A549 (cell line): ENCODE measurements at regions not wholly inside any gene's neighbourhood (a gene's known extent, or its start where the extent isn't known, plus 50 kb on each side); places are given as distances from the start of the nearest gene placed in this dataset.

Experiments
- CEBPB ChIP-seq, 2 experiments: fragments of >200 bp in 1 of 2; sonication (Bioruptor Twin) in 1 of 2; formaldehyde crosslinking in 1 of 2; IDR thresholded peaks; 2 replicates each; pipeline ENCODE4 v1.6.1; 2012 to 2016
- EP300 ChIP-seq, 2 experiments: fragments of >200 bp; sonication (Bioruptor Twin); formaldehyde crosslinking; IDR thresholded peaks; 2 replicates in 1 of 2; 3 replicates in 1 of 2; pipeline ENCODE4 v1.6.1; 2016 to 2017
- MYC ChIP-seq: IDR thresholded peaks from 2 replicates; pipeline ENCODE4 v1.6.1; 2012; ENCODE audit warnings: mild to moderate bottlenecking, inconsistent platforms, low read length, improper control_type of control experiment, borderline replicate concordance
- POLR2A ChIP-seq: IDR thresholded peaks from 2 replicates; pipeline ENCODE4 v1.6.1; 2012; ENCODE audit warnings: mild to moderate bottlenecking, low read length
- RCOR1 ChIP-seq: fragments of 150-350 bp; IDR thresholded peaks from 2 replicates; pipeline ENCODE4 v1.6.1; 2014; ENCODE audit warnings: antibody characterized with exemption, low read length, low read depth
- ZC3H11A ChIP-seq: fragments of 450-650 bp; IDR thresholded peaks from 2 replicates; pipeline ENCODE4 v1.6.1; 2014; ENCODE audit warnings: antibody characterized with exemption, mild to moderate bottlenecking
- TF ChIP-seq, protein P1 (sequence below): fragments of >200 bp; sonication (Bioruptor Twin); formaldehyde crosslinking; IDR thresholded peaks from 3 replicates; pipeline ENCODE4 v1.5.1; 2016
- TF ChIP-seq, protein P2 (sequence below): fragments of 150-350 bp; IDR thresholded peaks from 2 replicates; pipeline ENCODE4 v1.6.1; 2014; ENCODE audit warnings: low read depth, mild to moderate bottlenecking, low read length
- TF ChIP-seq, protein P3 (sequence below): IDR thresholded peaks from 2 replicates; pipeline ENCODE4 v1.6.1; 2012
- TF ChIP-seq, protein P4 (sequence below): fragments of >200 bp; sonication (Bioruptor Twin); formaldehyde crosslinking; IDR thresholded peaks from 3 replicates; pipeline ENCODE4 v1.6.1; 2016

DNA sequence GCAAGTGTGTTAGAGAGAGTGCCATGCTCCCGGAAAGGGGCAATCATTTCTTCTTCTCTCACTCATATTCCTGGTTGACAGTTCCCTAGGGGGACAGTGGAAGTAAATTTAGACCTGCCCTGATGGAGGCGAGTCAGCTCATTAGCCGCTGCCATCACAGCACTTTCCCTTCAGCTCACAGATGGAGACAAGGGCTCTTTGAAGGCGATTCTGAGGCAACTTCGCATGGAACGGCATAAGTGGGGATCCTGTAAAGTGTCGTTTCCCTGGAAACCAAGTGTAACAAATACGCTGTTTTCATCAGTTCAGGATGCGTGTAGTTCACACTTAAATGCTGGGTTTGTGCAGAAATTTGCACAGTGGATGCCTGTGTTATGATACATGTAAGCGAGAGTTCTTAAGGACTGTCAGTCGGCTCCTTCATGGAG is 114.5 kb upstream of the TMPRSS15 start:
- no peak for TF ChIP-seq POLR2A
- no peak for TF ChIP-seq EP300 (IDR thresholded peaks at IDR 0.05)
- TF ChIP-seq MYC: no peak
- TF ChIP-seq, protein P1, sequence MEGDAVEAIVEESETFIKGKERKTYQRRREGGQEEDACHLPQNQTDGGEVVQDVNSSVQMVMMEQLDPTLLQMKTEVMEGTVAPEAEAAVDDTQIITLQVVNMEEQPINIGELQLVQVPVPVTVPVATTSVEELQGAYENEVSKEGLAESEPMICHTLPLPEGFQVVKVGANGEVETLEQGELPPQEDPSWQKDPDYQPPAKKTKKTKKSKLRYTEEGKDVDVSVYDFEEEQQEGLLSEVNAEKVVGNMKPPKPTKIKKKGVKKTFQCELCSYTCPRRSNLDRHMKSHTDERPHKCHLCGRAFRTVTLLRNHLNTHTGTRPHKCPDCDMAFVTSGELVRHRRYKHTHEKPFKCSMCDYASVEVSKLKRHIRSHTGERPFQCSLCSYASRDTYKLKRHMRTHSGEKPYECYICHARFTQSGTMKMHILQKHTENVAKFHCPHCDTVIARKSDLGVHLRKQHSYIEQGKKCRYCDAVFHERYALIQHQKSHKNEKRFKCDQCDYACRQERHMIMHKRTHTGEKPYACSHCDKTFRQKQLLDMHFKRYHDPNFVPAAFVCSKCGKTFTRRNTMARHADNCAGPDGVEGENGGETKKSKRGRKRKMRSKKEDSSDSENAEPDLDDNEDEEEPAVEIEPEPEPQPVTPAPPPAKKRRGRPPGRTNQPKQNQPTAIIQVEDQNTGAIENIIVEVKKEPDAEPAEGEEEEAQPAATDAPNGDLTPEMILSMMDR: no peak
- TF ChIP-seq, protein P2, sequence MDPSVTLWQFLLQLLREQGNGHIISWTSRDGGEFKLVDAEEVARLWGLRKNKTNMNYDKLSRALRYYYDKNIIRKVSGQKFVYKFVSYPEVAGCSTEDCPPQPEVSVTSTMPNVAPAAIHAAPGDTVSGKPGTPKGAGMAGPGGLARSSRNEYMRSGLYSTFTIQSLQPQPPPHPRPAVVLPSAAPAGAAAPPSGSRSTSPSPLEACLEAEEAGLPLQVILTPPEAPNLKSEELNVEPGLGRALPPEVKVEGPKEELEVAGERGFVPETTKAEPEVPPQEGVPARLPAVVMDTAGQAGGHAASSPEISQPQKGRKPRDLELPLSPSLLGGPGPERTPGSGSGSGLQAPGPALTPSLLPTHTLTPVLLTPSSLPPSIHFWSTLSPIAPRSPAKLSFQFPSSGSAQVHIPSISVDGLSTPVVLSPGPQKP: no peak
- no peak for TF ChIP-seq ZC3H11A
- TF ChIP-seq RCOR1: no peak
- TF ChIP-seq, protein P3, sequence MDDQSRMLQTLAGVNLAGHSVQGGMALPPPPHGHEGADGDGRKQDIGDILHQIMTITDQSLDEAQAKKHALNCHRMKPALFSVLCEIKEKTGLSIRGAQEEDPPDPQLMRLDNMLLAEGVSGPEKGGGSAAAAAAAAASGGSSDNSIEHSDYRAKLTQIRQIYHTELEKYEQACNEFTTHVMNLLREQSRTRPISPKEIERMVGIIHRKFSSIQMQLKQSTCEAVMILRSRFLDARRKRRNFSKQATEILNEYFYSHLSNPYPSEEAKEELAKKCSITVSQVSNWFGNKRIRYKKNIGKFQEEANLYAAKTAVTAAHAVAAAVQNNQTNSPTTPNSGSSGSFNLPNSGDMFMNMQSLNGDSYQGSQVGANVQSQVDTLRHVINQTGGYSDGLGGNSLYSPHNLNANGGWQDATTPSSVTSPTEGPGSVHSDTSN: no peak
- TF ChIP-seq, protein P4, sequence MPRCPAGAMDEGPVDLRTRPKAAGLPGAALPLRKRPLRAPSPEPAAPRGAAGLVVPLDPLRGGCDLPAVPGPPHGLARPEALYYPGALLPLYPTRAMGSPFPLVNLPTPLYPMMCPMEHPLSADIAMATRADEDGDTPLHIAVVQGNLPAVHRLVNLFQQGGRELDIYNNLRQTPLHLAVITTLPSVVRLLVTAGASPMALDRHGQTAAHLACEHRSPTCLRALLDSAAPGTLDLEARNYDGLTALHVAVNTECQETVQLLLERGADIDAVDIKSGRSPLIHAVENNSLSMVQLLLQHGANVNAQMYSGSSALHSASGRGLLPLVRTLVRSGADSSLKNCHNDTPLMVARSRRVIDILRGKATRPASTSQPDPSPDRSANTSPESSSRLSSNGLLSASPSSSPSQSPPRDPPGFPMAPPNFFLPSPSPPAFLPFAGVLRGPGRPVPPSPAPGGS: no peak
- TF ChIP-seq CEBPB (IDR thresholded peaks at IDR 0.05): no peak
